Body of pancreas (tissue), 4 donors: ENCODE measurements at regions not wholly inside any gene's neighbourhood (a gene's known extent, or its start where the extent isn't known, plus 50 kb on each side); places are given as distances from the start of the nearest gene placed in this dataset.

Source experiments
- ATAC-seq: fragments of 150-250 bp; one replicate; pipeline ENCODE4 v1.9.1; 2016
- DNase-seq, 4 donors: peaks; one replicate each; pipeline ENCODE4 v3.0.0-alpha.2; 2019
- H3K27ac ChIP-seq, 4 donors: fragments of 200-600 bp; sonication (generic); 1 replicate in 3 of 4; 2 replicates in 1 of 4; pipeline versions ENCODE4 v1.5.1 to v1.6.1; 2016 to 2019; ENCODE audit warnings: mild to moderate bottlenecking in 1 of 4, mixed read lengths in 1 of 4, moderate library complexity in 1 of 4
- H3K27me3 ChIP-seq, 2 donors: fragments of 200-600 bp; sonication (generic); one replicate each; pipeline ENCODE4 v1.6.0; 2016; ENCODE audit warnings: mild to moderate bottlenecking in 1 of 2
- H3K36me3 ChIP-seq, 2 donors: fragments of 200-600 bp; sonication (generic); replicated peaks in 1 of 2; 2 replicates each; pipeline ENCODE4 v1.5.1; 2016; ENCODE audit warnings: low read depth in 2 of 2; ENCODE audit not compliant: insufficient read depth in 1 of 2
- H3K4me1 ChIP-seq: fragments of 200-600 bp; sonication (generic); one replicate; pipeline ENCODE4 v1.6.0; 2016
- H3K4me3 ChIP-seq, 2 donors: fragments of 200-600 bp; sonication (generic); 1 replicate in 1 of 2; 2 replicates in 1 of 2; pipeline ENCODE4 v1.5.1; 2016 to 2019
- H3K9me3 ChIP-seq, 3 donors: fragments of 200-600 bp; sonication (generic); 1 replicate in 2 of 3; 2 replicates in 1 of 3; pipeline ENCODE4 v1.5.1; 2016
- POLR2A ChIP-seq, 3 donors: fragments of 450-650 bp; IDR thresholded peaks; one replicate each; pipeline ENCODE4 v1.6.1; 2016; ENCODE audit warnings: antibody characterized with exemption in 3 of 3, mild to moderate bottlenecking in 2 of 3
- WGBS, 2 donors: methylation state at CpG; one replicate each; pipeline ENCODE4 v1.1.5; 2017; 5-methylcytosine and 5-hydroxymethylcytosine counted together
- intact Hi-C: fragments of 100-400 bp; cut with DNase I; formaldehyde crosslinking; loops from one replicate; pipeline ENCODE4 v1.15.1; 2023
- TF ChIP-seq, protein P1 (sequence below), 7 experiments: fragments of 450-650 bp in 4 of 7; fragments of 200-600 bp in 3 of 7; sonication (generic) in 3 of 7; IDR thresholded peaks; one replicate each; pipeline ENCODE4 v1.5.1; 2016 to 2019; ENCODE audit warnings: antibody characterized with exemption in 7 of 7

DNA sequence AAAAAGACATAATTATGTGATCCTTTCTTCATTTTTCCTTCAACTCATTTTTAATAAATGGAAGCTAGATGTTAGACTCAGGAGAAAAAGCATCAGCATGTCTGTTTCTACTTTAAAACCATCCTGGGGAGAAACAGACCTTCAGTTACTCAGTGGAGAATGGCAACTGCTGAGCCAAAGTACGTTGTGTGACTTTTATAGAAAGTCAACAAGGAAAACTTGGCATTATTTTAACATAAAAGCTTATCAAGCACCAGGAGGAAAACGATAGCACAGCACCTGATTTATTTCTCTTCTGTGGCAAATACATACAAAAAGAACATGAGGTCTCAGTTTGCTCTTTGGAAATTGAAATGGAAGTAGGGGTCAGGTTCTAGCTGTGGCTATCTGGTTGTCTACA lies 115.3 kb upstream of the RIPOR2 start:
- no peak for ATAC-seq

GRCh38 chr6:25052181-25052580 lies 116.4 kb upstream of the RIPOR2 start:
- no peaks in the 10 kb centered on the region for H3K27me3 ChIP-seq
- WGBS, 2 donors = 93 to 94% methylated on average over 1 of the region's 1 CpG
- no peak for ATAC-seq
- TF ChIP-seq, protein P1, sequence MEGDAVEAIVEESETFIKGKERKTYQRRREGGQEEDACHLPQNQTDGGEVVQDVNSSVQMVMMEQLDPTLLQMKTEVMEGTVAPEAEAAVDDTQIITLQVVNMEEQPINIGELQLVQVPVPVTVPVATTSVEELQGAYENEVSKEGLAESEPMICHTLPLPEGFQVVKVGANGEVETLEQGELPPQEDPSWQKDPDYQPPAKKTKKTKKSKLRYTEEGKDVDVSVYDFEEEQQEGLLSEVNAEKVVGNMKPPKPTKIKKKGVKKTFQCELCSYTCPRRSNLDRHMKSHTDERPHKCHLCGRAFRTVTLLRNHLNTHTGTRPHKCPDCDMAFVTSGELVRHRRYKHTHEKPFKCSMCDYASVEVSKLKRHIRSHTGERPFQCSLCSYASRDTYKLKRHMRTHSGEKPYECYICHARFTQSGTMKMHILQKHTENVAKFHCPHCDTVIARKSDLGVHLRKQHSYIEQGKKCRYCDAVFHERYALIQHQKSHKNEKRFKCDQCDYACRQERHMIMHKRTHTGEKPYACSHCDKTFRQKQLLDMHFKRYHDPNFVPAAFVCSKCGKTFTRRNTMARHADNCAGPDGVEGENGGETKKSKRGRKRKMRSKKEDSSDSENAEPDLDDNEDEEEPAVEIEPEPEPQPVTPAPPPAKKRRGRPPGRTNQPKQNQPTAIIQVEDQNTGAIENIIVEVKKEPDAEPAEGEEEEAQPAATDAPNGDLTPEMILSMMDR (IDR thresholded peaks at IDR 0.05) = no peak
- TF ChIP-seq POLR2A (IDR thresholded peaks at IDR 0.05) = no peak
- no peaks in the 10 kb centered on the region for H3K9me3 ChIP-seq
- intact Hi-C loops = no loop called here
- no peak overlapping the region for H3K4me3 ChIP-seq
- peaks cover 12% of the 10 kb centered on the region for H3K4me1 ChIP-seq
- H3K27ac ChIP-seq = no peak overlapping the region
- no peak for DNase-seq
- H3K36me3 ChIP-seq = no peaks in the 10 kb centered on the region

More for the DNA sequence above, 115.3 kb upstream of the RIPOR2 start:
- H3K36me3 ChIP-seq = no peaks in the 10 kb centered on the region
- no peak overlapping the region for H3K27ac ChIP-seq
- no peak overlapping the region for H3K4me3 ChIP-seq
- H3K4me1 ChIP-seq = peaks cover 12% of the 10 kb centered on the region
- 18 to 21% methylated on average over 2 of the region's 2 CpGs for whole genome bisulfite sequencing, 2 donors
- no peaks in the 10 kb centered on the region for H3K27me3 ChIP-seq
- intact Hi-C loops = no loop called here
- no peaks in the 10 kb centered on the region for H3K9me3 ChIP-seq
- TF ChIP-seq, protein P1 (IDR thresholded peaks at IDR 0.05) = no peak
- TF ChIP-seq POLR2A (IDR thresholded peaks at IDR 0.05) = no peak
- DNase-seq = no peak

GRCh38 chr6:25053875-25054371 lies 118.2 kb upstream of the RIPOR2 start:
- whole genome bisulfite sequencing, 2 donors = 73 to 75% methylated on average over 2 of the region's 2 CpGs
- DNase-seq = no peak
- Histone ChIP-seq H3K9me3 (no peaks in the 10 kb centered on the region), H3K27me3 (no peaks in the 10 kb centered on the region), H3K4me1 (peaks cover 12% of the 10 kb centered on the region), H3K4me3 (no peak overlapping the region), H3K27ac (no peak overlapping the region), H3K36me3 (no peaks in the 10 kb centered on the region)
- intact Hi-C loops = no loop called here
- ATAC-seq = peak; percentile 48
- TF ChIP-seq, protein P1 (IDR thresholded peaks at IDR 0.05) = no peak
- TF ChIP-seq POLR2A (IDR thresholded peaks at IDR 0.05) = no peak

DNA sequence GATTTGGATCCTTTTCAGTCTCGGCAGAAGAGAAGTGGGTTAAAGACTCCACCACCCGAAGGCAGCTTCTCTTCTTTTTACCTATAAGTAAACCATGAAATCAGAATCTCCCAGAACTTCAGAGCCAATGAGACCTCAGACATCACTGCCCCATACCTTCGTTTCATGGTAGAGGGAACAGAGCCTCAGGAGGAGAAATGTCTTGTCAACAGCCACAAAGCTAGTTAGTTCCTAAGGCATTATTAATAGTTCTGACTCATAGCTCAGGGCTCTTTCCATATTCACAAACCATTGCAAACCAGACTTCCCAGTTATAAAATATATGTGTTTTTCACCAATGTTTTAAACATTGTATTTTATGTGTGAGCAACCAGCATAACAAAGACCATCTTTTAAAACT lies 118.7 kb upstream of the RIPOR2 start:
- no peaks in the 10 kb centered on the region for H3K36me3 ChIP-seq
- intact Hi-C loops = no loop called here
- no peaks in the 10 kb centered on the region for H3K27me3 ChIP-seq
- H3K9me3 ChIP-seq = no peaks in the 10 kb centered on the region
- H3K4me1 ChIP-seq = peaks cover 12% of the 10 kb centered on the region
- no peak for ATAC-seq
- no peak overlapping the region for H3K4me3 ChIP-seq
- 65 to 70% methylated on average over 3 of the region's 3 CpGs for WGBS, 2 donors
- no peak for TF ChIP-seq POLR2A (IDR thresholded peaks at IDR 0.05)
- TF ChIP-seq, protein P1 (IDR thresholded peaks at IDR 0.05) = no peak
- no peak overlapping the region for H3K27ac ChIP-seq
- DNase-seq = no peak

- Histone ChIP-seq H3K9me3 (no peaks in the 10 kb centered on the region), H3K4me3 (no peak overlapping the region), H3K4me1 (peaks cover 6% of the 10 kb centered on the region), H3K27me3 (no peaks in the 10 kb centered on the region), H3K36me3 (no peaks in the 10 kb centered on the region), H3K27ac (no peak overlapping the region)
- no peak for TF ChIP-seq POLR2A (IDR thresholded peaks at IDR 0.05)
- TF ChIP-seq, protein P1 (IDR thresholded peaks at IDR 0.05) = no peak
- intact Hi-C loops = no loop called here
- DNase-seq = peak in 1 of 4 donors; percentile 23
- no peak for ATAC-seq
- 53 to 80% methylated on average over 3 of the region's 3 CpGs for WGBS, 2 donors
Measured at GRCh38 chr6:25056130-25056529, 120.4 kb upstream of the RIPOR2 start.
